ENCODE measurements at regions not wholly inside any gene's neighbourhood (a gene's known extent, or its start where the extent isn't known, plus 50 kb on each side); places are given as distances from the start of the nearest gene placed in this dataset.

- Histone ChIP-seq H3K9ac (ENCODE audit: insufficient read depth in 1 of 2, low read length in 2 of 2) (no peak overlapping the region), H3K36me3 (ENCODE audit: control insufficient read depth in 4 of 4, insufficient read depth in 4 of 4, low read length in 4 of 4) (no peaks in the 10 kb centered on the region), H3K4me3 (no peak overlapping the region), H3K27me3 (ENCODE audit: control insufficient read depth in 3 of 3, insufficient read depth in 3 of 3, low read length in 2 of 3) (no peaks in the 10 kb centered on the region), H3K4me1 (ENCODE audit: control insufficient read depth in 5 of 5, insufficient read depth in 5 of 5, low read length in 5 of 5) (peaks cover 0 to 2% (median 0%) of the 10 kb centered on the region in 5 donors), H3K9me3 (ENCODE audit: control insufficient read depth in 4 of 4, insufficient read depth in 3 of 4, low read length in 3 of 4) (no peaks in the 10 kb centered on the region), H3K27ac (ENCODE audit: low read depth in 1 of 2, low read length in 1 of 2) (no peak overlapping the region)
- ATAC-seq (ENCODE audit: insufficient read depth, low FRiP score) (no peak), DNase-seq (no peak)
- 86 to 92% methylated on average over 8 of the region's 8 CpGs for WGBS, 2 donors
- no peak for TF ChIP-seq CTCF (IDR thresholded peaks at IDR 0.05; ENCODE audit: control extremely low read depth, extremely low read depth)
These were observed 93.0 kb downstream of the SLC25A47 start for GRCh38 chr14:100416081-100416680.

GRCh38 chr14:100416921-100417860 is 94.1 kb downstream of the SLC25A47 start:
- Histone ChIP-seq H3K4me1 (ENCODE audit: control insufficient read depth in 5 of 5, insufficient read depth in 5 of 5, low read length in 5 of 5) (peaks cover 0 to 2% (median 0%) of the 10 kb centered on the region in 5 donors), H3K9ac (ENCODE audit: insufficient read depth in 1 of 2, low read length in 2 of 2) (no peak overlapping the region), H3K27me3 (ENCODE audit: control insufficient read depth in 3 of 3, insufficient read depth in 3 of 3, low read length in 2 of 3) (no peaks in the 10 kb centered on the region), H3K27ac (ENCODE audit: low read depth in 1 of 2, low read length in 1 of 2) (no peak overlapping the region), H3K36me3 (ENCODE audit: control insufficient read depth in 4 of 4, insufficient read depth in 4 of 4, low read length in 4 of 4) (no peaks in the 10 kb centered on the region), H3K4me3 (no peak overlapping the region), H3K9me3 (ENCODE audit: control insufficient read depth in 4 of 4, insufficient read depth in 3 of 4, low read length in 3 of 4) (no peaks in the 10 kb centered on the region)
- TF ChIP-seq CTCF (IDR thresholded peaks at IDR 0.05; ENCODE audit: control extremely low read depth, extremely low read depth) = no peak
- WGBS, 2 donors = 81 to 95% methylated on average over 13 of the region's 13 CpGs
- ATAC-seq (ENCODE audit: insufficient read depth, low FRiP score) (peak; percentile 79), DNase-seq (peak; percentile 69 to 78 (median 73))

- WGBS, 2 donors = 93 to 98% methylated on average over 4 of the region's 4 CpGs
- H3K4me1 ChIP-seq (ENCODE audit: control insufficient read depth in 5 of 5, insufficient read depth in 5 of 5, low read length in 5 of 5) = peaks cover 0 to 6% (median 0%) of the 10 kb centered on the region in 5 donors
- no peak overlapping the region for H3K9ac ChIP-seq (ENCODE audit: insufficient read depth in 1 of 2, low read length in 2 of 2)
- H3K36me3 ChIP-seq (ENCODE audit: control insufficient read depth in 4 of 4, insufficient read depth in 4 of 4, low read length in 4 of 4) = no peaks in the 10 kb centered on the region
- TF ChIP-seq CTCF (IDR thresholded peaks at IDR 0.05; ENCODE audit: control extremely low read depth, extremely low read depth) = no peak
- no peak overlapping the region for H3K27ac ChIP-seq (ENCODE audit: low read depth in 1 of 2, low read length in 1 of 2)
- no peaks in the 10 kb centered on the region for H3K9me3 ChIP-seq (ENCODE audit: control insufficient read depth in 4 of 4, insufficient read depth in 3 of 4, low read length in 3 of 4)
- DNase-seq (no peak), ATAC-seq (ENCODE audit: insufficient read depth, low FRiP score) (no peak)
- H3K27me3 ChIP-seq (ENCODE audit: control insufficient read depth in 3 of 3, insufficient read depth in 3 of 3, low read length in 2 of 3) = no peaks in the 10 kb centered on the region
- H3K4me3 ChIP-seq = no peak overlapping the region
These were observed 96.7 kb downstream of the SLC25A47 start for GRCh38 chr14:100419856-100420255.

All from lung (tissue), 11 donors.